ENCODE measurements at regions not wholly inside any gene's neighbourhood (a gene's known extent, or its start where the extent isn't known, plus 50 kb on each side); places are given as distances from the start of the nearest gene placed in this dataset.
A peak's percentile ranks its signal among the peaks of the same experiment; 100 is the strongest.
"Not testable (repeated sequence)": the region's sequence is repeated elsewhere in the genome, so short reads cannot be mapped to it uniquely, and the experiment has no call there.

DNA sequence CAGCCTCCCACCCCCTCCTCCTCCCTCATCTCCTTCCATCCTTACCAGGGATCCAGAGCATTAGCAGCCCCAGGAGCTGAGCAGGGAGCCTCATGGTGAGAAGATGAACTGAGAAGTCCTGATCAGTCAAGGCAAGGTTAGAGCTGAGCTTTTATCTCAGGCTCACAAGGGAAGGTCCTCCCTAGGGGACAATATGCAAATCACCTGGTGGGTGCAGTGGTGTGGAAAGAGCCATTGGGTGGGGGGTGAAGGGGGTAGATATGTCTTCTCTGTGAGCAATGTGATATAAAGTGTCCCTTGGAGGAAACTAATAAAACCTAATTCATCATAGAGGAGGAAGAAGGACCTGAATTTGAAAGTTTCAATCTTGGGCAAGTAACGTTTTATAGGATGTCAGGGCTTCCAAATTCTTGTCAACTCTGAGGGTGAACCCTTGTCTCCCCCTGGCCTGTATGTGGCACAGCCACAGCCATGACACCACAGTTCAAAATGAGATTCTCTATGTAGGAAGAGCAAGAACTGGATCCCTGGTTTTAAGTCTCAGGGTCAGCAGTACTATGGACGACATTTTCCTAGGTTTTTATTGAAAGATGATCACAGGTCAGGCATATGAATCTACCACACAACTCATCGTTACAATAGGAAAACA is 543.5 kb downstream of the RPIA start:
- not testable (repeated sequence) for DNase-seq (ENCODE audit: low read depth); H3K4me3 ChIP-seq (ENCODE audit: low read depth, low read length)

DNA sequence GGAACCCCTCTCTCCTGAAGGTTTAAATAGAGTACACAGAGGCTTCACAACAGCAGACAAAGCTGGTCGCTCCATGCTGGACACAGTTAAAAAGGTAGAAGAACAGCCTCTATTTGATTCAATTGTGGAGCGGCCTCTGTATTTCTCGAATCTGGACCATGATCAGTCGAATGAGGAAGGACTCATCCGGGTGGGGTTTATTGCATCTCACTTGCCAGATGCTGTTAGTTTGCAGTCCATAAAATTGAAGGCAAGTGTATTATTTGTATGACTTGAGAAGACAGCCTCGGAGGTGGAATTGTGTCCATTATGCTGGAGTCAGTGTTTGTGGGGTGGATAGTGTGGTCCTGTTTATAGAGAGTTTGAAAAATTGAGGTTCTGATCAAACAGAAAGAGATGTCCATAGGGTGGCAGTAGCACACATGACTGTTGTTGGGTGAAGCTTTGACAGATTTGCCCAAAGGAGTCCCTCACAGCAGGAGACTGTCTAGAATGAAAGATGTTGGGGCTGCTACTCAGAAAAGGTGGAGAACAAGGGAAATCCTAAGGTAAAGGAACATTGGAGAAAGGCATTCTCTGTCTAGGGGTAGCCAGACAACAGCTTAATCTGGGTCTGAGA is 545.5 kb downstream of the RPIA start:
- H3K4me3 ChIP-seq (ENCODE audit: low read depth, low read length); DNase-seq (ENCODE audit: low read depth): not testable (repeated sequence)

DNA sequence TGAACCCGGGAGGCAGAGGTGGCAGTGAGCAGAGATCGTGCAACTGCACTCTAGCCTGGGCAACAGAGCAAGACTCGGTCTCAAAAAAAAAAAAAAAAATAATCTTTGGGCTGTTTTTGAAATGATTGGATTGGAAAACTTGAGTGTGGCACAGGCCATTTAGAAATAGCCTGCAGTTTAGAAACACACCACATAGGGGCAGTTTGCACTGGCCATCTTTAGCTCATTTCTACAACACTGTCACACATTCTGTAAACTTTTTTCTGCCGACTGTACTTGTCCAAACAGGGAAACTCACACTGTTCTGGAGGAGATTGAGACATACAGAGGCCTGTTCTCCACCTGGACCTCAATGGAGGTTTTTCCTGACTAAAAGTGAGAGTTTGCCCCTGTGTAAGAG is 546.3 kb downstream of the RPIA start:
- DNase-seq (ENCODE audit: low read depth); H3K4me3 ChIP-seq (ENCODE audit: low read depth, low read length): not testable (repeated sequence)

DNA sequence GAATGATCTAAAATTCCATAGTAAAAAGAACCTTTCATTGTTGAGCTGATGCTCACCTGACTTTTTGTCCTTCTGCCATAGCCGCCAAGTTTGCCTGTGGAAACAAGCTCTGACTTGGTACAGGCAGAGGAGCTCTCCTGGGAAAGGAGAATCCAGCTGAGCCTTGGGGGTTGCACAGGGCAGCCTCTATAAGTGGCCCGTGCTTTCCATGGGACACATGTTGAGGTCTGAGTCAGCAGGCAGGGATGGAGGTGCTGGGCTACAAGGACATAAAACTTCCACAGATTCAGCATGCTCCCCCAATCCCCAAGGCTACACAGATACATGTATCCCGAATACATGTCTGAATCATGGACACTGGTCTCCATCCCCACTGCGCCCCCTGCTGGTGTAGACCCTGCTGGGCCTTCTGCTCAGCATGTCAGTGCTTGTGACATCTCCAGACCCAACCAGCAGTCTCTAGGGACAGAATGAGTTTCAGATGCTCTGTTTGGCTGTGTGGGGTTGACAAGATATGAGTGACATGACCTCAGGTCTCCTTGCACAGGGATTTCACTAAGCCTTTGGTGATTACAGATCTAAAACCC is 551.7 kb downstream of the RPIA start:
- not testable (repeated sequence) for H3K4me3 ChIP-seq (ENCODE audit: low read depth, low read length); DNase-seq (ENCODE audit: low read depth)
- TF ChIP-seq, protein P1, sequence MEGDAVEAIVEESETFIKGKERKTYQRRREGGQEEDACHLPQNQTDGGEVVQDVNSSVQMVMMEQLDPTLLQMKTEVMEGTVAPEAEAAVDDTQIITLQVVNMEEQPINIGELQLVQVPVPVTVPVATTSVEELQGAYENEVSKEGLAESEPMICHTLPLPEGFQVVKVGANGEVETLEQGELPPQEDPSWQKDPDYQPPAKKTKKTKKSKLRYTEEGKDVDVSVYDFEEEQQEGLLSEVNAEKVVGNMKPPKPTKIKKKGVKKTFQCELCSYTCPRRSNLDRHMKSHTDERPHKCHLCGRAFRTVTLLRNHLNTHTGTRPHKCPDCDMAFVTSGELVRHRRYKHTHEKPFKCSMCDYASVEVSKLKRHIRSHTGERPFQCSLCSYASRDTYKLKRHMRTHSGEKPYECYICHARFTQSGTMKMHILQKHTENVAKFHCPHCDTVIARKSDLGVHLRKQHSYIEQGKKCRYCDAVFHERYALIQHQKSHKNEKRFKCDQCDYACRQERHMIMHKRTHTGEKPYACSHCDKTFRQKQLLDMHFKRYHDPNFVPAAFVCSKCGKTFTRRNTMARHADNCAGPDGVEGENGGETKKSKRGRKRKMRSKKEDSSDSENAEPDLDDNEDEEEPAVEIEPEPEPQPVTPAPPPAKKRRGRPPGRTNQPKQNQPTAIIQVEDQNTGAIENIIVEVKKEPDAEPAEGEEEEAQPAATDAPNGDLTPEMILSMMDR (conservative IDR thresholded peaks at IDR 0.05; ENCODE audit: low read depth, low read length) = peak; percentile 12

DNA sequence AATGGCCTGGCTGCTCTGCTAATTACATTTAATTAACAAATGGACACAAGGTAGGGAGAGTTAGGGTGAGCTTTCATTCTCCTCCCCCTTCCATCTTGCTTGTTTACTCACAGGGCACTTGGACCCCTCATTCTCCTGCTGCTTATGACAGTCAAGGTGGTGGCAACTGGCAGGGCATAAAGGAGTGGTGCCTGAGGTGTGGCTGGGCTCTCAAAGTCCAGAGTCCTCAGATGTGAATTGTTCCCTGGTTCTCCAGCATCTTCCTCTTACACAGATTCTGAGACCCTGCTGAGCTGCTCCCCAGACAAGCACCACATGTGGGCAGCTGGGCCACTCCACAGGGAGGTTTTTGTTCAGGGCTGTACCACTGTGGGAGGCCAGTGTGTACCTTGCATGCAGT is 552.9 kb downstream of the RPIA start:
- H3K4me3 ChIP-seq (ENCODE audit: low read depth, low read length); DNase-seq (ENCODE audit: low read depth): not testable (repeated sequence)

DNA sequence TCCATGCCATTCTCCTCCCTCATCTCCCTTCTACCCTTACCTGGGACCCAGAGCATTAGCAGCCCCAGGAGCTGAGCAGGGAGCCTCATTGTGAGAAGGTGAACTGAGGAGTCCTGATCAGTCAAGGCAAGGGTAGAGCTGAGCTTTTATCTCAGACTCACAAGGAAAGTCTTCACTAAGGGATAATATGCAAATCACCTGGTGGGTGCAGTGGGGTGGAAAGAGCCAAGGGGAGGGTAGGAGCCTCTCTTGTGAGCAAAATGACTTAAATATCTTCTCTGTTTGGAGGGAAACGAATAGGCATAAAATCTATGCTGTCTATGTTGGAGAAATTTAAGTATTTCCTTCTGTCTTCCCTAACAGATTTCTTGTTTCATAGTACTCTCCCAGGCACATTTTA is 554.0 kb downstream of the RPIA start:
- not testable (repeated sequence) for DNase-seq (ENCODE audit: low read depth); H3K4me3 ChIP-seq (ENCODE audit: low read depth, low read length)

DNA sequence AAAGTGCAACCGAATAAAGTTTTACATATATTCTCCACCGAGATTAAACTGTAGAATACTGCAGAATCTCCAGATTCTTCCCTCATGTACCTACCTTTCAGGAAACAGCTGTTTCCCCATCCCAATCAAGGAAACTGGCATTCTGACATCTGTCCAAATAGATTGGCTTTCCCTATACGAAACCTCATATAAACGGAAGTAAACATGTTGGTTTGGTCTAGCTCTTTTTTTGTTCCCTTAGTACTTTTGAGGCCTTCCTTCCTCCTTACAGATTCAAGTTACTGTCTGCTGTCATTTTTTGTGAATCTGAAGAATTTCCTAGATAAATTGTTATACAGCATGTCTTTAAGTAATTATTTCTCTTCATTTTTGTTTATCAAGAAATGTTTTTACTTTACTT is 554.6 kb downstream of the RPIA start:
- DNase-seq (ENCODE audit: low read depth) = peak; percentile 1
- not testable (repeated sequence) for H3K4me3 ChIP-seq (ENCODE audit: low read depth, low read length)

DNA sequence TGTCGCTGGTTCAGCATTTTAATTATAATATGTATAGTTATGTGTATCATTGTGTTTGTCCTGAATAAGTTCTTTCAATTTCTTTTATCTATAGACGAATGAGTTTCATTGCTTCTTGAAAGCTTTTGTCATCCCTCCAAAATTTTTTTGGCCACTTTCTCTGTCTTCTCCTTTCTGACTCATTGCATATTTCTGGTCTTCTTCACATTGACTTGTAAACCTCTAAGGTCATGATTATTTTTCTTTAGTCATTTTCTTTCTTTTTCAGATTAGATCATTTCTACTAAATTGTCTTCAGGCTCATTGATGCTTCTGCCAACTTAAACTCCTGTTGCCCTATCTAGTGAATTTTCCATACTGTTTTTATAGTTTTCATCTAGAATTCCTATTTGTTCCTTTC is 555.1 kb downstream of the RPIA start:
- H3K4me3 ChIP-seq (ENCODE audit: low read depth, low read length) = not testable (repeated sequence)
- DNase-seq (ENCODE audit: low read depth) = peak; percentile 42

DNA sequence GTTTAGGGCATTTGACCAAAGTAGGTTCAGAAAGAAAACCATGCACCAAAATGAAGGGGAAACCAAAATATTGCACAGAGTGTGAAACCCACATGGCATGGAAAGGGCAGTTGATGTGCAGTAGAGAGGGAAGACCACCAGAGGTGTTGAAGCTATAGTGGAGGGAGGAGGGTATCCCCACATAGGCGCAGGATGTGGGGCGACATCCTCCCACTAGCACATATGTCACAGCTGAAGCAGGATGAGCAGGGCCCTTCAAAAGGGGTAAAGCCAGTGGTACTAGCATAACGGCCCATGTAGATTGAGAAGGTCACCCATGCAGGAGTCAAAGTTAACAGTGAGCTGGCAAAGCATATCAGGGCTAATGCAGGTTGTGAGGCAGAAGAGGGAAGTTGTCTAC is 563.5 kb downstream of the RPIA start:
- H3K4me3 ChIP-seq (ENCODE audit: low read depth, low read length); DNase-seq (ENCODE audit: low read depth): not testable (repeated sequence)

DNA sequence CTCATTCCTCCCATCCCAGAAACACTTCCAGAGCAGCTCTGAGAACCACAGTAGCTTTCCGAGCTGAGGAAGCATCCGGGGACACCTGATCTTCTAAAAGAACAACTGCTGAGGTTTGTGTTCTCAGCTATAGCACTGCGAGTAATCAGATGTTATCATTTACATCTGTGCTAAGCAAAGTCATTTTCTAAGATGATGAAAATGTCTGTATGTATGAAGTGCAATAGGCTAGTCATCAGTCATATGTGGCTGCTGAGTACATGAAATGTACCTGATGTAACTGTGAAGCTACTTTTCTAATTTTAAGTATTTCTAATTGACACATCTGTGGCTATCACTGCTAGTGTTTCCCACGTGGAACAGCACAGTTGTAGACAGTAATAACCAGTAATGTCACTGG is 582.0 kb downstream of the RPIA start:
- not testable (repeated sequence) for DNase-seq (ENCODE audit: low read depth)

DNA sequence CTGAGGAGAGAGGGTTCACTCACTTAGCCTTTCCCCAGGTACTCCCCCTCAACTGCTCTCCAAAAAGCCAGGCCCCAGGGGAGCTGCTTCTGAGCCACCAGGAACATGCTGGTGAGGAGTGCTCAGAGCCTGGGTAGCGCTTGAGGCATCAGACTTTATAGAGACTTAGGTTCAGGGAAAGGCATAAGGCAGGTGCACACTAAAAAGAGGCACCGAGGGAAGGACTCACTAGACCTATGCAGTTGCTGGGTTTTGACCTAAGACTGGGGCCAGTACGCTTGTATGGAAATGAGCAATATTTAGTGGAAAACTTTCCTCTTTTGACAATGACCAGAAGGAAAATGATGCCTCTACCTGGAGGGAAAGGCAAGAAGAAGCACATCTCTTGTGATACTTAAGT is 589.1 kb downstream of the RPIA start:
- H3K4me3 ChIP-seq (ENCODE audit: low read depth, low read length); DNase-seq (ENCODE audit: low read depth): not testable (repeated sequence)

More for the DNA sequence above, 582.0 kb downstream of the RPIA start:
- not testable (repeated sequence) for H3K4me3 ChIP-seq (ENCODE audit: low read depth, low read length)

DNA sequence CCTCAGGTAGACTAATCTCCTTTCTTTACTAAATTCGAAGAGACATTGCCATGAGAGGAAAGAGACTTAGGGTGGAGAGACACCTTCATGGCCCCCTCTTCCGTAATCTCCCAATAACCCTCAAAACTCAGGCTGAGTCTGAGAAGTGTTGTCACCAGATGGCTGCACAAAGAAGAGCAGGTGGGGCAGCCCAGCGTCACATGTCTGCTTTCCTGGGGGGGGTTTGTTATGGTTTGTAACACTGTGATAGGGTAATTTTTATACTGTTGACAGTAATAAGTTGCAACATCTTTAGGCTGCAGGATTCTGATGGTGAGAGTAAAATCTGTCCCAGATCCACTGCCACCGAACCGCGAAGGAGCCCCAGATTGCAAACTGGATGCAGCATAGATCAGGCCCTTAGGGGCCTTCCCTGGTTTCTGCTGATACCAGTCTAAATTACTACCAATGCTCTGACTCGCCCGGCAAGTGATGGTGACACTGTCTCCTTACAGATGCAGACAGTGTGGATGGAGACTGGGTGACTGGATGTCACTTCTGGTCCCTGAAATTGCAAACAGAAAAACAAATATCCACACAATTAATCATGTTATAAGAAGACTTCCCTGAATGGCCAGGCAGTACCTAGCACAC is 595.1 kb downstream of the RPIA start:
- not testable (repeated sequence) for H3K4me3 ChIP-seq (ENCODE audit: low read depth, low read length); DNase-seq (ENCODE audit: low read depth)

DNA sequence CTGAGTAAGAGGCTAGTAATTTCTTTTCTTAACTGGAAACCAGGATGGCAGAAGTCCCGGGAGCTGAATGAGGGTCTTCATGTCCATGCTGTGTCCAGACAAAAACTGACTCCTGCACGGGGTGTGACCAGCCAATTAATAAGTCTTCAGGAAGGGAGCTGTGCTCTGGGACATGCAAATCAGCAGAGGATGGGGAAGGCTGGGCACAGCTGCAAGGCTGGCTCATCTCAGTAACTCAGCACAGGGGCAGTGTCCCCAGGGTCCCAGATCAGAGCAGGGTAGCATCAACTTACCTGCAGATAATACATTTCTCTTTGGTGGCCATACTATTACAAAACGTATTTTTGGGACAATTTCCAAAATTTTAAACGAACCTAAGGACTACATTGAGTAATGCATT is 595.6 kb downstream of the RPIA start:
- DNase-seq (ENCODE audit: low read depth); H3K4me3 ChIP-seq (ENCODE audit: low read depth, low read length): not testable (repeated sequence)

DNA sequence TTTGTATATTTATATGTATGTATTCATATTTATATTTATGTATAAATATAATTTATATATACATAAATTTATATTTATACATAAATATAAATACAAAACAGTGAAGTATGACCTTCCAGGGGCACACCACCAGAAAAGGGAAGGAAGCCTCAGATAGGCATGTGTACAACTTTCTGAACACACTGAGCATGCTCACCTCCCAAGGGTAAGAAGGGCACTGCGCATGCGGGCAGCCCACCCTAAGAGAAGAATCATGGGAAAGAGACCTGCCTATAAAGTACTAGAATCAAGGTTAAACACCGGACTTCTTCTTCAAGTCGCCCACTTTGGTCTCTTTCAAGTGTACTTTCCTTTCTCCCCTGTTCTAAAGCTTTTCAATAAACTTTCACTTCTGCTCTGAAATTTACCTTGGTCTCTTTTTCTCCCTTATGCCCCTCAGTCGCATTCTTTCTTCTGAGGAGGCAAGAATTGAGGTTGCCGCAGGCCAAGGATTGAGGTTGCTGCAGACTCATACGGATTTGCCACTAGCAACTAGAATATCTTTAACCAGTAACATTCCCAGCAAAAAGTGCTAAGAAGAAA is 600.3 kb downstream of the RPIA start:
- not testable (repeated sequence) for H3K4me3 ChIP-seq (ENCODE audit: low read depth, low read length)

DNA sequence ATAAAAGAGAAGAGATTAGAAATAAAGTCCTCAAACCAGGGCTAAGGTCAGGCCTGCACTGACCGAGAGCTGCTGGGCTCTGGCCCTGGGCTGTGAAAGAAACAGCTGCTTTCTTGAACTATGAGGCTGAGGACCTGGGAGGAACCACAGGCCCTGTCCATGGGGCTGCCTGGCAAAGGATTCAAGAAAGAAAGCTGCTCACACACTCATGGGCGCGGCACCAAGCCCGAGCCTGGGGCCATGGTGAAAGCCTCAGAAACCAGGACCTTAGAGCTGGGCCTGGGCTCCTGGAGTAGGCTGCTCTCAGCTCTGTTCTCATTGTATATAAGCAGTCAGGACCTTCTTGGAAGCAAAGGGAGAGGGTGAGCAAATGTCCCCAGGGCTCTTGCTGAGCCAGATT is 601.9 kb downstream of the RPIA start:
- H3K4me3 ChIP-seq (ENCODE audit: low read depth, low read length); DNase-seq (ENCODE audit: low read depth): not testable (repeated sequence)

More for the DNA sequence above, 600.3 kb downstream of the RPIA start:
- not testable (repeated sequence) for DNase-seq (ENCODE audit: low read depth)

DNA sequence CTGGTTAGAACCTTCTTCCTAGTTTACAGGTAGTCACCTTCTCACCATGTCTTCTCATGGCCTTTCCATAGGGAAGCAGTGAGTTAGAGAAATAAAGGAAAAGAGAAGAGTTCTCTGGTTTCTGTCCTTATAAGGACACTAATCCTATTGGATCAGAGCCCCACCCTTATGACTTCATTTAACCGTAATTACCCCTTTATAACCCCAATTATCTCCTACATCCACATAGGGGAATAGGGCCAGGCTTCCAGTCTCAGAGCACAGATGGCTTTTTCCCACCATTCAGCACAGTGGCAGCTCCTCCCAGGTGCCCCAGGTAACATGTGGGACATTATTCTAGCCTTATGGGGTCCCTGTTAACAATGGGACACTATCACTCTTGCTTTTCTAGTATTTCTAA is 602.9 kb downstream of the RPIA start:
- H3K4me3 ChIP-seq (ENCODE audit: low read depth, low read length); DNase-seq (ENCODE audit: low read depth): not testable (repeated sequence)

DNA sequence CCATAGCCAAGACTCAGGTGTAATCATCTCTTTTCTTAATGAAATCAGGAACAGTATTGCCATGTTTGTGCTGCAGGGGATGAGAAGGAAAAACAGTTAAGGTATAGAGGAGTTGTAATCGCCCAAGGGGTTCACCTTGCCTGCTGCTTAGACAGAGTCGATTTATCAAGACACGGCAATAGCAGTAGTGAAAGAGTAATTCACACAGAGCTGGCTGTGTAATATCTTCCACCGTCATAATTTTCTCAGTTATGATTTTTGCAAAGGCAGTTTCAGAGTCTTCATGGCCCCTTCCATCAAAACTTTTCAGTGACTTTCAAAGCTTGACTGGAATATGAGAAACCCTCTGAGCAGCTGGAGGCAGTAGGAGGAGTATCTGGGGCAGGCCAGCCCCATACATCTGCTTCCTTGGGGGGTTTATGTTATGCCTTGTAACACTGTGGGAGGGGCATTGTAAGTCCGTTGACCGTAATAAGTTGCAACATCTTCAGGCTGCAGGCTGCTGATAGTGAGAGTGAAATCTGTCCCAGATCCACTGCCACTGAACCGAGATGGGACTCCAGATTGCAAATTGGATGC is 605.4 kb downstream of the RPIA start:
- not testable (repeated sequence) for DNase-seq (ENCODE audit: low read depth); H3K4me3 ChIP-seq (ENCODE audit: low read depth, low read length)

DNA sequence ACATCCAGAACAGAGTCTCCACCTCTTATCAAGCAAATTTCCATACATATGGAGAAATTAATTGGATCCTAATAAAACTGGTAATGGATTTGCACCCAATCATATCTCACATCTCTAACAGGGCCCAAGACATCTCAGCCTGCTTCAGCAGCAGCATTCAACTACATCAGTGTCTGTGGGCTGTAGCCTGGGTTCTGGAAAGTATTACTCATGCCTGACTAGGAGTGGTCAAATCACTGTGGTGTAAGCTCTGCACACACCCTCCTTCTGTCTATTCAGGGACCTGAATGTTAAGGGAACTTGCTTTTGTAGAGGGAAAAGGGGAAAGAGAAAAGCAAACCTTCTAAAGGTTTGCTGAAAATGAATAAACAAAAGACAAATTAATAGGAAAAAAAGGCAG is 607.7 kb downstream of the RPIA start:
- not testable (repeated sequence) for DNase-seq (ENCODE audit: low read depth); H3K4me3 ChIP-seq (ENCODE audit: low read depth, low read length)

Measured in choroid plexus epithelial cell (primary cell).